ENCODE measurements at regions not wholly inside any gene's neighbourhood (a gene's known extent, or its start where the extent isn't known, plus 50 kb on each side); places are given as distances from the start of the nearest gene placed in this dataset.

DNA sequence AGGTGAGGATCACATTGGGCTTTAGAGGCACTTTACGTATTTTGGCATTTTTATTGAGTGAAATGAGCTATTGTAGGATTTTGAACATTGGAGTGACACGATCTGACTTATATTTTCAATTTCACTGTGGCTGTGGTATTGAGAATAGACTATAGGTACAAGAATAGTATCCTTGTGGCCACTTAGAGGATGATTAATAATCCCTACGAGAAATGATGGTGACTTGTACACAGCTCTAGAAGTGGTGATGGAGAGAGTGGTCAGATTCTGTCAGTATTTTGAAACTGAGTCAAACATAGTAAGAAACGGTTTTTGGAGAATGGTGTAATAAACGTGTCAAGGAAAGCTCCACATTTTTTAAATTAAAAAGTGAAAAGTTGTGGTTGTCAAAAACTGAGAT is 494.7 kb downstream of the EPHA5 start:
- no peak overlapping the region for H2BK15ac ChIP-seq (ENCODE audit: low read depth, low read length)
- H3K9ac ChIP-seq (ENCODE audit: low read depth, low read length) = no peak overlapping the region
- no peak overlapping the region for H4K8ac ChIP-seq (ENCODE audit: low read depth in 2 of 2, low read length in 2 of 2)
- no peak overlapping the region for H3K14ac ChIP-seq (replicated peaks; ENCODE audit: low read depth, low read length)
- intact Hi-C loops (cut with micrococcal nuclease) = no loop called here
- in situ Hi-C loops (cut with MboI; ENCODE audit: low sequenced_read_pairs) = no loop called here
- H3K4me1 ChIP-seq (ENCODE audit: control insufficient read depth, insufficient read depth, low read length) = no peaks in the 10 kb centered on the region
- no peaks in the 10 kb centered on the region for H3K9me1 ChIP-seq (ENCODE audit: insufficient read depth, low read length)
- H2AFZ ChIP-seq (replicated peaks; ENCODE audit: low read length, poor library complexity) = no peak overlapping the region
- H3K27me3 ChIP-seq (ENCODE audit: control insufficient read depth, insufficient read depth, low read length) = no peaks in the 10 kb centered on the region
- BruUV-seq (replicated peaks) = no TSS peak
- dilution Hi-C loops (cut with HindIII; ENCODE audit: low sequenced_read_pairs, unreplicated experiment) = no loop called here
- H3K23ac ChIP-seq (ENCODE audit: low read depth, low read length) = no peak overlapping the region
- no peak overlapping the region for H2BK120ac ChIP-seq (ENCODE audit: low read depth, low read length)
- CTCF ChIA-PET = no interaction called here
- H2AK9ac ChIP-seq (replicated peaks; ENCODE audit: low read depth, low read length, poor library complexity) = no peak overlapping the region
- H3K4me3 ChIP-seq (ENCODE audit: insufficient read depth, low read depth, low read length) = no peak overlapping the region
- no peak overlapping the region for H3K27ac ChIP-seq (ENCODE audit: insufficient read depth, low read length)
- no peaks in the 10 kb centered on the region for H3K79me1 ChIP-seq (ENCODE audit: low read depth in 1 of 2, low read length in 2 of 2)
- H3K4ac ChIP-seq (ENCODE audit: low read depth, low read length) = no peak overlapping the region
- peaks cover 2% of the 10 kb centered on the region; the same call in 1 of the 2 replicates for H3K9me3 ChIP-seq (ENCODE audit: control insufficient read depth, insufficient read depth, low read length)
- no peaks in the 10 kb centered on the region for H3K36me3 ChIP-seq (ENCODE audit: control insufficient read depth, insufficient read depth, low read length)
- ATAC-seq (ENCODE audit: low read depth) (no peak), DNase-seq (no peak)
- H3K4me2 ChIP-seq (ENCODE audit: low read depth, low read length) = no peak overlapping the region
- no peak overlapping the region for H3K18ac ChIP-seq (ENCODE audit: low read depth, low read length)
- 20% methylated on average over 1 of the region's 5 CpGs; no CpG with 5 or more reads in 1 of the 2 experiments for WGBS, 2 experiments (ENCODE audit: extremely low coverage in 2 of 2, insufficient read length in 1 of 2)
- H2AK5ac ChIP-seq (ENCODE audit: low read depth, low read length) = no peak overlapping the region
- POLR2A ChIA-PET (ENCODE audit: unreplicated experiment) = no interaction called here
- no peak overlapping the region for H2BK20ac ChIP-seq (ENCODE audit: low read depth, low read length)
- H4K20me1 ChIP-seq (ENCODE audit: insufficient read depth, low read length) = no peaks in the 10 kb centered on the region
- H4K5ac ChIP-seq (ENCODE audit: low read depth, low read length) = no peak overlapping the region
- no peak overlapping the region for H4K91ac ChIP-seq (ENCODE audit: insufficient read depth, low read depth, low read length)
- H3K56ac ChIP-seq (ENCODE audit: extremely low read depth, insufficient read depth, low read length) = no peak overlapping the region
- TF ChIP-seq RFX5 (IDR thresholded peaks at IDR 0.05; ENCODE audit: low read depth, low read length) (no peak), SMC3 (IDR thresholded peaks at IDR 0.05; ENCODE audit: low read depth, low read length) (no peak), RCOR1 (IDR thresholded peaks at IDR 0.05; ENCODE audit: insufficient replicate concordance, low read length) (no peak), CEBPB (IDR thresholded peaks at IDR 0.05; ENCODE audit: low read depth, low read length) (no peak), MXI1 (IDR thresholded peaks at IDR 0.05; ENCODE audit: borderline replicate concordance, low read depth, low read length) (no peak), CHD1 (IDR thresholded peaks at IDR 0.05; ENCODE audit: low read depth, low read length) (no peak), POLR2A (IDR thresholded peaks at IDR 0.05; ENCODE audit: low read depth, low read length) (no peak), RAD21 (IDR thresholded peaks at IDR 0.05; ENCODE audit: low read length) (no peak), MAZ (IDR thresholded peaks at IDR 0.05; ENCODE audit: borderline replicate concordance, low read depth, low read length) (no peak), NFE2L2 (IDR thresholded peaks at IDR 0.05; ENCODE audit: low read depth, low read length) (no peak), MAFK (IDR thresholded peaks at IDR 0.05; ENCODE audit: low read depth, low read length) (no peak), FOS (IDR thresholded peaks at IDR 0.05; ENCODE audit: low read depth, low read length) (no peak), BHLHE40 (IDR thresholded peaks at IDR 0.05; ENCODE audit: low read depth, low read length) (no peak)
- TF ChIP-seq, protein P1, sequence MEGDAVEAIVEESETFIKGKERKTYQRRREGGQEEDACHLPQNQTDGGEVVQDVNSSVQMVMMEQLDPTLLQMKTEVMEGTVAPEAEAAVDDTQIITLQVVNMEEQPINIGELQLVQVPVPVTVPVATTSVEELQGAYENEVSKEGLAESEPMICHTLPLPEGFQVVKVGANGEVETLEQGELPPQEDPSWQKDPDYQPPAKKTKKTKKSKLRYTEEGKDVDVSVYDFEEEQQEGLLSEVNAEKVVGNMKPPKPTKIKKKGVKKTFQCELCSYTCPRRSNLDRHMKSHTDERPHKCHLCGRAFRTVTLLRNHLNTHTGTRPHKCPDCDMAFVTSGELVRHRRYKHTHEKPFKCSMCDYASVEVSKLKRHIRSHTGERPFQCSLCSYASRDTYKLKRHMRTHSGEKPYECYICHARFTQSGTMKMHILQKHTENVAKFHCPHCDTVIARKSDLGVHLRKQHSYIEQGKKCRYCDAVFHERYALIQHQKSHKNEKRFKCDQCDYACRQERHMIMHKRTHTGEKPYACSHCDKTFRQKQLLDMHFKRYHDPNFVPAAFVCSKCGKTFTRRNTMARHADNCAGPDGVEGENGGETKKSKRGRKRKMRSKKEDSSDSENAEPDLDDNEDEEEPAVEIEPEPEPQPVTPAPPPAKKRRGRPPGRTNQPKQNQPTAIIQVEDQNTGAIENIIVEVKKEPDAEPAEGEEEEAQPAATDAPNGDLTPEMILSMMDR (conservative IDR thresholded peaks at IDR 0.05; ENCODE audit: low read depth, low read length) = no peak
- TF ChIP-seq, protein P2, sequence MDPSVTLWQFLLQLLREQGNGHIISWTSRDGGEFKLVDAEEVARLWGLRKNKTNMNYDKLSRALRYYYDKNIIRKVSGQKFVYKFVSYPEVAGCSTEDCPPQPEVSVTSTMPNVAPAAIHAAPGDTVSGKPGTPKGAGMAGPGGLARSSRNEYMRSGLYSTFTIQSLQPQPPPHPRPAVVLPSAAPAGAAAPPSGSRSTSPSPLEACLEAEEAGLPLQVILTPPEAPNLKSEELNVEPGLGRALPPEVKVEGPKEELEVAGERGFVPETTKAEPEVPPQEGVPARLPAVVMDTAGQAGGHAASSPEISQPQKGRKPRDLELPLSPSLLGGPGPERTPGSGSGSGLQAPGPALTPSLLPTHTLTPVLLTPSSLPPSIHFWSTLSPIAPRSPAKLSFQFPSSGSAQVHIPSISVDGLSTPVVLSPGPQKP (IDR thresholded peaks at IDR 0.05; ENCODE audit: borderline replicate concordance, low read depth, low read length) = no peak
- TF ChIP-seq, protein P3, sequence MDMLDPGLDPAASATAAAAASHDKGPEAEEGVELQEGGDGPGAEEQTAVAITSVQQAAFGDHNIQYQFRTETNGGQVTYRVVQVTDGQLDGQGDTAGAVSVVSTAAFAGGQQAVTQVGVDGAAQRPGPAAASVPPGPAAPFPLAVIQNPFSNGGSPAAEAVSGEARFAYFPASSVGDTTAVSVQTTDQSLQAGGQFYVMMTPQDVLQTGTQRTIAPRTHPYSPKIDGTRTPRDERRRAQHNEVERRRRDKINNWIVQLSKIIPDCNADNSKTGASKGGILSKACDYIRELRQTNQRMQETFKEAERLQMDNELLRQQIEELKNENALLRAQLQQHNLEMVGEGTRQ (IDR thresholded peaks at IDR 0.05; ENCODE audit: low read depth, low read length) = no peak
- no peak overlapping the region for H2BK5ac ChIP-seq (ENCODE audit: low read depth, low read length, poor library complexity, severe bottlenecking)

All from IMR-90 (cell line).